Stimulated activated CD4-positive, alpha-beta T cell treated with anti-CD3 and anti-CD28 coated beads, Interleukin-15, amount 100 ng/mL, for 24 hours (primary cell): ENCODE measurements at regions not wholly inside any gene's neighbourhood (a gene's known extent, or its start where the extent isn't known, plus 50 kb on each side); places are given as distances from the start of the nearest gene placed in this dataset.
"Not testable (repeated sequence)": the region's sequence is repeated elsewhere in the genome, so short reads cannot be mapped to it uniquely, and the experiment has no call there.

Experiments used
- DNase-seq: peaks from one replicate; pipeline ENCODE4 v3.0.0-alpha.2; 2020

DNA sequence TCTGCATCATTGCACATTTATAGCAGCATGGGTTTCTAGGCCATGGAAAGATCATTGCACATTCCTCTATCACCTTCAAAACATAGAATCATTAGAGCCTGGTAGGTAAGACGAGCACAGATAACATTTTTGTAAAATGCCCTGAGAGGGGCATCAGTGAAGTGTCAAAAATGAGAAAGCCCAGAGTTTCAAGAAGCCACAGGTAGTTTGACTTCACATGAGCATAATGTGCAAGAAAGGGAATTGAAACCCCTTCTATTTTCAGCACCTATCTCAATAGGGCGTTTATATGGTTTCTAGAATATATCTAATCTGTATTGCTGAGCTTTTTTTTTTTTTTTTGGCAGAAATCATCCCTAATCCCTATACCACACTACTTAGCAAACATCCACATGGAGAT lies 2441.7 kb downstream of the ARAP2 start:
- DNase-seq: no peak

DNA sequence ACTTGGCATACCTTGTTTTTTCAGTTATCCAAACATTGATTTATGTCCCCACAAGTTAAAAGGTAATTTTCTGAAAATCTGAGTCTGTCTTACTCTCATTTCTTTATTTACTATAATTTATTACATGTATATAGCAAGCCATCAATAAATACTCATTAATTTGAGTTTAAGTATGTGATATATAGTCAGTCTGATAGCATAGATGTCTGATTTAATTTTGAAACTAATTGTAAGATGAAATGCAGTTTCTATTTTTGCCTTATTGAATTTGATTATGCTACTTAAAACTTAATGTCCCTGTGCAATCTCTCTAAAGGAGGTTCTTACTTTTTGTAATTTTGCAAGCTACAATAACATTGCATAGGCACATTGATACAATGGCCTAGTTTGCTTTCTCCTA lies 2418.6 kb downstream of the ARAP2 start:
- DNase-seq: no peak

DNA sequence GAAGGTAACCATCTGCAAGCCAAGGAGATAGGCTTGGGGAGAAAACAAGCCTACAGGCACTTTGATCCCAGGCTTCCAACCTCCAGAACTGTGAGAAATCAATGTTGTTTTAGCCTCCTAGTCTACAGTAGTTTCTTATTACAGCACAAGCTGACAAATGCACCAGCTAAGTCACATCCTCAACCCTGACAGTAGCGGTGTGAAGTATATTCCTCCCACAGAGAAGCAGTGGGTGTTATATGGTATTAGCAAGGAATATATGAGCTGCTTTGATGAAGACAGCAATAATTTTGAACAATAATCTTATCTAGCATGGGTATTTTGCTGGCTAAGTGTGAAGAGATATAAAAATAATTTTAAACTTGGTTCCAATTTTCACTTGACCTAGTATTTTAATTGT lies 2415.0 kb downstream of the ARAP2 start:
- DNase-seq: not testable (repeated sequence)

DNA sequence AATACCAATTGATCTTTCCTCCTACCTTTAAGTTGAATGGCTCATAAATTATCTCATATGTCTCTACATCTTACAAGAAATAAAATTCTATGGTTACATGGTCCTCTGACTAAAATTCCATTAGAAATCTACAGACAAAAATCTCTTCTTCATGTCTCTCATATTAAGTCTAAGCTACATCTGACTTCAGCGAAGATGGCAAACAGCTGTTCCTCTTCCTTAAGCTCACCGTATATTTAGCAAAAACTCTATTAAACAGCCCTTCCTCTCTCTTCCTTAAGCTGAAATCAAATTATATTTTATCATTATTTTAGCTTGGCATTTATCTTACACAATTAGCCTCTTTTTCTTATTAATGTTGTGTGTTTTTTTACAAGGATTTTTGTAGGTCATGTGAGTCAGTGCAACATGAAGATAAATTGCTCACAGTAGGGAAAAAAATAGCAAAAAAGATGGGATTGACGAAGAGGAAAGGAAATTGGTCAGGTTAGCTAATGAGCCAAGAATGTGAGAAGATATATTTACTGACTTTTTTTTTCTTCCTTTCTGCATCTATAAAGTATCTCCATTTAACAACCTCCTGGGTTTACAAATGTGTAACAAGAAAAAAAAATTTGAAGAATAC lies 2412.8 kb downstream of the ARAP2 start:
- DNase-seq: no peak

DNA sequence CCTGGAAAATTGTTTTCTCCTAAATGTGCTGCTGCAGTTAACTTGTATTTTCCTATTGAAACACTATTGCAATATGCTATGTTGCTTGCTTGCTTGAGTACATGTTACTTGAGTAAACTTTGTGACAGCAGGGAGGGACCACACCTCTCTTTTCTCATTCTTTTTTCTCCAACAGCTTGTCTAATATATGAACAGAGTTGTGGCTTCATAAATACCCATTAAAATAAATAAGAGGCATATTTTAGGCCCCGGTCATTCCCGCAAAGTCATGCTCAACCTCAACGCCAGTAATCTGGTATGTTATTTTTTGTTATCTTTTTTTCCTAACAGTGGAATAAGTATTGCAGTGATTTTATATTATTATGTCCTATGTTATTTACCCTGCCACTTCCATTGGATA lies 2408.6 kb downstream of the ARAP2 start:
- not testable (repeated sequence) for DNase-seq

DNA sequence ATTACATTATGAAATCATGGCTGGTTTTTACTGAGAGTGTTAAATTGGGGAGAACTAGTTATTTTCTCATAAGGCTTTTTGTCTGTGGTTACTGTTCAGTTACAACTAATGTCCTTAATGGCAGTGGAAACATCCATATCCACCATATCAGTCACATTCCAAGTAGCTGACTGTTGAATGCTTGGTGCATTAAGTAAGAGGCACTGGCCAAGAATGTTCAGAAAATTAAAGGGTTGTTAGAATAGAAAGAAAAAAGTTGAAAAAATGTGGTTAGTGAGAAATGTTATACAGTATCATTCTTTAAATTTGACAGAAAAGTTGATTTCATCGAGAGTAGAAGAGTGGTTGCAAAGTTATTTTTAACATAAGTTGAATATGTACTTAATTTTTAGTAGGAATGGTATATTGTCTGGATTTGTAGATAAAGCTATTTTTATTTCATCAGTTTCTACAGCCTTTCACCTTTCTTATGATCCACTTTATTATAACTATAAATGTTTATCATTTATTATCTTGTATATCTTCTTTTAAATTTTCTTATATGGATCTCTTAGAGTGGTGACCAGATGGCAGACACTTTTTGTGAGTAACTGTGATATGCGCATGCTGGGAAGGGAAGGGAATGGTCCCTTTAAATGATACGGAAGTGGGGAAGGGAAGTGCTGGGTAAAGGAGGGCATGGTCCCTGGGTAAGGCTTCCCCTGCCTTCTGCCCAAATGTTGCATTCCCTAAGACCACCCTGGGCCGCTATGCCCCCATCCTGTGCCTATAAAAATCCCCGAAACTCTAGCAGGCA lies 2407.1 kb downstream of the ARAP2 start:
- no peak for DNase-seq

DNA sequence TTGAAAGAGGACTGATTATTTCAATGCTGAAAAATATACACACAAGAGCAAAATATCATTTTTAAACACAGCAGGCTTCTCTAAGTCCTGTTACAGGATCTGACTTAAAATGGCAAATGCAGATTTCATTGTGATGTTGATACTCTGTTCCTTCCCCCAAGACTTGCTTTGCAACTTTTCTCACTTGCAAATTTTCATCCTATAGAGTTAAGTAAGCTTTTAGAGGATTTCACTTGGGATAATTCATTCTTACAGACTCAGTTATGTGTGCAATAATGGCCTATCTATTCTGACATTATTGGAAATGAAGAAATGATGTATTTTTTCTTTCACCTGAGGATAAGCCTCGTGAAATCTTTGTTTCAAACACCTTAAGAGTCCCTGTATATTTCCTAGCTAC lies 2403.2 kb downstream of the ARAP2 start:
- DNase-seq: no peak

DNA sequence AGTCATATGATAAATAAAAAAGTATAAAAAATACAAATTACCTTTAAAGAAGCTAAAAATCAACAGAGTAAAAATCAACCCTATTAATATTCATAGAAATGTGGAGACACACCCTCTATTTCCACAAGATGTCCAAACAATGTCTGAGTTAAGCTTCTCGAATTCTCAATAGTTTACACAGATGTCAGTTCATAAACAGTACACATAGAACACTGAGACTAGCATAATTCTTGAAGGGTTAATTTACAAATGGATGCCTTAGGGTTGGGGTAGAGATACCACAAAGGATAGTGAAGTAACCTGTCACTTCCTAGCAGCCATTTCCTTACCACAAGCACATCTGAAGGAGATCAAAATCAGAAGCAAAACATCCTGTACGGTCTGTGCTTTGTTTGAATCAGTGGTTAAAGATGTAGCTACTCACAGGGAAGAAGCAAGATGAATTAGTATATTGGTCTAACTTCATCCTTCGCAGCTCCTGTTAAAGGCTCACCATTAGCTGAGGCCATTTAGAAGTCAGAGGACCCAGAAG lies 2393.9 kb downstream of the ARAP2 start:
- no peak for DNase-seq

DNA sequence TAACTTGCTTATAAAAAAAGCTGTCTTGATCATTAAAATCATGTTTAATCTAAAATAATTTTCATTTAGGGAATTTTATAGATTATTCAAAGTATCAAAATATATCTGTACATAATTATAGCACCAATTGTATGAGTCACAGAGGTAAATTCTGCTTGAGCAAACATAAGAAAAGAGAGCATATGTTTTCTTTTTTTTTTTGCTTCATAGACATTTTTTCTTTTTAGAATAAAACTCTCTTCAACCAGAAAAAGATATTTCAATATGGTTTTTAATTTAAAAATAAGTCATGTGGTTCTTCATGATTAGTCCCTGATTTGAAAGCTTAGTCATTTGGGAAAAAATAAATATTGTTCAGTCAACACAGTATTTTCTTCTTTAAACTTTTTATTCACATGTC lies 2390.6 kb downstream of the ARAP2 start:
- DNase-seq: not testable (repeated sequence)

DNA sequence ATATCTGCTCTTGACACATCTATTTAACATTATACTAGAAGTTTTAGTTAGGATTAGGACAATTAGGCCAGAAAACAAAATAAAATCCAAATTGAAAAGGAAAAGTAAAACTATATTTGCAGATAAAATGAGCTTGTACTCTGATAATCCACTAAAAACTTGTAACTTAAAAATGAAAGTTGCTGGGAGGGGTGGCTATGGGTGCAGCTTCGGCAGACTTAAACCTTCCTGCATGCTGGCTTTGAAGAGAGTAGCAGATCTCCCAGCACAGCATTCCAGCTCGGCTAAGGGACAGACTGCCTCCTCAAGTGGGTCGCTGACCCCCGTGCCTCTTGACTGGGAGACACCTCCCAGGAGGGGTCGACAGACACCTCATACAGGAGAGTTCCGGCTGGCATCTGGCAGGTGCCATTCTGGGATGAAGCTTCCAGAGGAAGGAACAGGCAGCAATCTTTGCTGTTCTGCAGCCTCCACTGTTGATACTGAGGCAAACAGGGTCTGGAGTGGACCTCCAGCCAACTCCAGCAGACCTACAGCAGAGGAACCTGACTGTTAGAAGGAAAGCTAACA lies 2379.9 kb downstream of the ARAP2 start:
- no peak for DNase-seq

DNA sequence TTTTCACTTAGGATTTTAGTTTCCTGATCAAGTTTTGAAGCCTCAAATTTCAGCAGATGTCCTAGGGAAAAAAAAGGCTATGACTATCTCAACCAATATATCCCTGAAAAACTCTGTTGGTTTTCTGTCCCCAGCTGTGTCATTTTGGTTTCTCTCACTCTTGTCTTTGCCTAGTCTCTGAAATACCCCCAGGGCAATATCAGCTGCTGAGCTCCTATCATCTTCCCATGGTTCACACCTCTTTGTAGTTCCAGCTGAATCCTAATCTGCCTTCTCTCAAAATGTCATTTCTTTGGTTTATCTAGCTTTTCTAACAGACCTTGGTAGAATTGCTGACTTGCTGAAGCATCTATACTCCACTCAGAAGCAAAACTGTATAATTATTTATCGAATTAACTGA lies 2370.5 kb downstream of the ARAP2 start:
- no peak for DNase-seq

DNA sequence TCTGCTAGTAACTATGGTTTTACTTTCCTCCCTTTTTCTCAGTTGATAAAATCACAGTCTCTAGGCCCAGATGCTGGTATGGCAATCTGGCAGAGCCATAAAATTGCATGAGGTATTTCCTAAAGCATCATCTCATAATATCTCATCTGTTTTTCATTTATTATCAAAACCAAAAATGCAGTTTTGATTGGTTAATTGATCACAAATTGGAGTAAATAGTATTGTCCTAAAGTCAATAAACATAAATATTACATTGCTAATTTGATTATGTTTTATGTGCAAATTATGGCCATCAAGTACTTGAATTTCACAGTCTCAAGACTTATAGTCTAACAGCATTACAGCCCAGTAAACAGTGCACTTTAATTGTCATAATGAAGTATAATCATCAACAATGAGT lies 2365.6 kb downstream of the ARAP2 start:
- DNase-seq: no peak

DNA sequence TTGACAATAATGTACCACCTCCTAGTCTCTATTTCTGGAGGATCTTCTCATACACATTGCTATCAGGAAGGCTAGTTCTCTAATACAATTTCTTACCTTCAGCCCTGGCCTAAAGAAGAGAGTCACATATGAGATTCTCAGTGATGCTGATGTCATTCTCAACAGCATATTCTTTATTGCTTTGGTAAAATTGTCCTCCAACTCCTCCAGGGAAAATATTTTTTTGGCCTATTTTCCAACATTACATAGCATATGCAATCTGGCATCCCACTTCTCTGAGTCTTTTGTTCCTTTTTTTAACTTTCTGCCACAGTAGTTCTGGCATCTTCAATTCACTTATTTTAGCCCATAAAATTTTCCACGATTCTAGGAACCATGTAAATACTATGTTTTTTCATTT lies 2363.1 kb downstream of the ARAP2 start:
- no peak for DNase-seq

DNA sequence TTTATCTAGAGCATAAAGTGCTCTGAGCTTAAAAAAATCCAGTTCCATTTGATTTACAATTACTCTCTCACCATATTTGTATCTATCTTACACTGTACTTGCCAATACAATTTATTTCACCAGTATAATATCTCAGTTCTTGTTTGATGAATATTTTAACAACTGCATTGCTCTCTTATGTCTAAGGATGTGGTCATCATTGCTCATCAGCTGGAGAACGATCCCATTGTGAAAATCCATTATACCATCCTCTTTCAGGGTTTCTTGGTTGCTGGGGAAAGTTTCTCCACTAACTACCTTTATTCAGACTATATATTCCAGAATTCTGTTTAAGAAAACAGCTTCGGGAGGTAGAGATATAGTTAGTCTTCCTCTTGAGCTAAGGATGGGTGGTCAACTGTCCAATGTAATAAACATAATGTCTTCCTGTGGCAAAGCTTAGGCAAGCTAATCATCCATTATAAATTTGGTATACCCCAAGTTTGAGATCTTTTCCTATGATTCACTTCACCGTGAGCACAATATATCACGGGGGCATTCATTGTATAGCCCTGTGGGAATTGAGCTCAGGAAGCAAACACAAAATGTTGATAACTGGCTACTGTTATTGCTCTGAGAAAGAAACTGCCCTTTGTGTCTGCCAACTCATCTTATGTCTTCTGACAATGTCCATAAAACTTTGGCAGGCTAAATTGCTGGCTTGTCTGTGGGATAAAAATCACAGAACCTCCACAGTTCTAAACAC lies 2361.9 kb downstream of the ARAP2 start:
- DNase-seq: no peak

DNA sequence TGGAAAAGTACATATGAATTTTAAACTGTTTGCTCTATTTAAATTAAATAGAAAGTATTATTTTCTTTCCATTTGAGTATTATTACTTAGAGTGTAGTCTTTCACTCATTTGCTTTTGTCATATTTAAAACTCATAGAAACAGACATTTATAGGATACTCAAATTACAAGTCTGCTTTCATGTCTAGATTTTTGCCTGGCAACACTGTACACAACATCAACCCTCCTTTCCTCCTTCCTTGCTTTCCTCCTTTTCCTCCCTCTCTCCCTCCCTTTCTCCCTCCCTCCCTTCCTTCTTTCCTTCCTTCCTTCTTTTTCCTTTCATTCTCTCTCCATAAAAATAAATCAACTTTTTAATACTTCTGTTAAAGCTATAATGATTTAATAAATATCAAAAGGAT lies 2361.2 kb downstream of the ARAP2 start:
- no peak for DNase-seq

DNA sequence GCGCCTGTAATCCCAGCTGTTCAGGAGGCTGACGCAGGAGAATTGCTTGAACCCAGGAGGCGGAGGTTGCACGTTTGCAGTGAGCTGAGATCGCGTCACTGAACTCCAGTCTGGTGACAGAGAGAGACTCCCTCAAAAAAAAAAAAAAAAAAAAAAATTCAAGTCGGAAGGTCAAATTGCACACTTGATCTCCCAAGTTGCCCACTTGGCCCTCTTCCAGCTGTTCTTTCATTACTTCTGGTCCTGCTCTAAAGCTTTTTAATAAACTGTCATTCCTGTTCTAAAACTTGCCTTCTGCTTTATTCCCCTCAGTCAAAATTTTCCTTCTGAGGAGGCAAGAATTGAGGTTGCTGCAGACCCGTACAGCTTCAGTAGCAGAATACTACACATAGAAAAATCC lies 2358.0 kb downstream of the ARAP2 start:
- no peak for DNase-seq

DNA sequence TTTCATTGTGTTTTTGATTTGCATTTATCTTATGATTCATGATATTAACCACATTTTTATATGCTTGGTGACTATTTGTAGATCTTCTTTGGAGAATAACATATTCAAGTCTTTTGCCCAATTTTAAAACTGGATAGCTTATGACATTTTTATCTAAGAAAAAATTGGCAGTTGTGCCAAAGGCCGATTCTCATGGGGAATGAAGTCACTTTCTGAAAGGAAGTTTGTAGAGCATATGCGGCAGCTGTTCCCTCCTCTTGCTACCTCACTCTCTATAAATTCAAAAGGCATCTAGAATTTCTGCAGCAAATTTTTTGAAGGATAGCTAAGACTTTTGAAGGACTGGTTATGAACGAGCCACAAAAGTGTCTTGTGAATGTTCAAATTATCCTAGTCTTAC lies 2353.5 kb downstream of the ARAP2 start:
- DNase-seq: no peak

DNA sequence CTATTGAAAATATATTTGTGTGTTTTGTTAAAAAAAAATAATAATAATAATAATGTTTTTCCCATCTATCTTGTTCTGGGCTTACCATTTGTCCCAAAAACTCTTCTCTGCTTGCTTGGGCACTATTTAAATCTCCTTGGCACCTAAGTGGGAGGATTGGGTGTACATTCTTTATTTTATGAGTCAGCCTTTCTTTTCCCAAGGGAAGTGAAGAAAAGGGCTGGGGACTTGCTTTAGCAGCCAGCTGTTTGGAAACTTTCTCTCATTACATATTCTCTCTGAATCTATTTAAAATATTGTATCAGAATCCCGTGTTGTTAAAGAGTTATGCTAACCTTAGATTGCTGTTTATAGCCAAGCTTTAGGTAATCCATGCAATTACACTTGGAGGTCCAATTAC lies 2332.4 kb downstream of the ARAP2 start:
- DNase-seq: no peak

DNA sequence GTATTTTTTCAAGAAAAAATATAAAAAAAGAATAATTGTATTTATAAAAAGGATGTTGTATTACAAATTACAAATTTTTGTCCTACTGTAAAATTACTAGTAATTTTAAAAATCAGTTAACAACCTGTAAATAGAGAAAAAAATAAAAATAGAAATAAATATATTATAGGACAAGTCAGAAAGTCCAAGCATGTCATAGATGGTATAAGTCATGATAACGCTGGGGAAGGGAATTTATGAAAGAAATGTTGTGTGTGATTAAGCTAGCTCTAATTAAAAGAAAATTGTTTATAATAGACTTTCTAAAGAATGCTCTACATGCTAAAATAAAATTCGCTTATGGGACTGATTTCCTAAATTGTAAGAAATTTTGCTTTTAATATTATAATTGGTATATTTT lies 2329.9 kb downstream of the ARAP2 start:
- no peak for DNase-seq

DNA sequence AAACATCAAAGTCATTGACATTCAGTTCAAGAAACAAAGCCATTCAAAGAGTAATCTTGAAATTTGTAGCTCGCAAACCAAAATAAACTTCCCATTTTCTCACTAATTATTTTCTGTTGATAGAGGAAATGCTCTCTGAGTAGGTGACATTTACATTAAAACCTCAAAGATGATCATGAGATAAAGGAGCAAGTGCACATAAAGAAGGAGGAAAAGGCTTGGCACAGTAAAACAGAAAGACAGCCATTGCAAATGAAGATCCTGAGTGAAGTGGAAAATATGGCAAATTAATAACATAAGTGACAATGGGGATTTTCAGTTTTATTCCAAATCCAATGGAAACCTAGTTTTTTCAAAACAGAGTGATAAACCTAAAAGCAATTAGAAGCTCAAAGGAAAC lies 2320.8 kb downstream of the ARAP2 start:
- DNase-seq: no peak

DNA sequence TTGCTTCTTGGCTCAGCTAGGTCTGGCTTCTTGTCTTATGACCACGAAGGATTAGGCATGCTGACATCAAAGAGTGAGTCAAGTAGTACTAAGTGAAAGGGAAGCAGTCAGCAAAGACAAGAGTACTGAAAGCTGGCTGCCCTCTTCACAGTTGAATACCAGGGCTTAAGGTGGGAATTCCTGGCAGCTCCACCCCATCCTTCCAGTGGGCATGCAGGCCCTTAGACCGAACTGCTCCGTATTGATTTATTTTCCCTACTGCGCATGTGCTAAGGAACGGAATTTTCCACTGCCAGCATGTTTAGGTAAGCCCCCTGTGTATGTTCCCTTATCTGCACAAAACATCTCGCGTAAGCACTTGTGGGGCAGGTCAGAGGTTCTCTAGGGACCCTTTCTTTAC lies 2320.1 kb downstream of the ARAP2 start:
- DNase-seq: no peak

DNA sequence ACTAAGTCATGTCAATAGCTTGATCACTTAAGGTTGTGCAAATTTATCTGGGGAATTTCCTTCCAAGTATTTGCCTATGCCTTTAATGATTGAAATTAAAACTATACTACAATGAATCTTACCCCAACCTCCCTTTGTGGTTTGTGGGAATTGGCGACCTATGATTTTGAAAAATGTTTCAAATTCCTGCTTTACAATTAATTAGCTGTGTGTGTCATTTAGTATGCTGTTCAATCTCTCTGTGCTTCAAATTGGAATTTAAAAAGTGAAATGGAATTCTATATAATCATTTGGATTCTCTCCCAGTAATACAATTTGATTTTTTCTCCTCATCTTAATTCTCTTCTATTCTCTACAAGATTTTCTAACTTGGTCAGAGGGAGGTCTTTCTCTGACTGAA lies 2319.5 kb downstream of the ARAP2 start:
- no peak for DNase-seq

DNA sequence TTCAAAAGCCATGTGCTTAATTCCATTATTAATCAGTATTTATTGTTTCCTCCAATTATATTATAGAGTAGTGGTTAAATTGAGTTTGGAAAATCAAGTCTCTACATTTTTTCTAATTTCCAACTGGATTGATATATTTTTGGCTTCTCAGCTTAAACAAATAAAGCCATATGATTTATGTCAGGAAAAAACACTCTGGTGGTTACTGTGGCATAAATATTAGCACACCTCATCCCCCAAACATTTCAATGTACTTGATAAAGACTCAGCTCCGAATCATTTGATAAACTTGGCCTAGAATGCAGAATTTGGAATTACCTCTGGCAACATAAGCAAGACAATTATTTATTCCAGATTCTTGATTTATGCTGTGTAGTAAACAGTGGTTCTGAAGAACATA lies 2313.8 kb downstream of the ARAP2 start:
- no peak for DNase-seq

DNA sequence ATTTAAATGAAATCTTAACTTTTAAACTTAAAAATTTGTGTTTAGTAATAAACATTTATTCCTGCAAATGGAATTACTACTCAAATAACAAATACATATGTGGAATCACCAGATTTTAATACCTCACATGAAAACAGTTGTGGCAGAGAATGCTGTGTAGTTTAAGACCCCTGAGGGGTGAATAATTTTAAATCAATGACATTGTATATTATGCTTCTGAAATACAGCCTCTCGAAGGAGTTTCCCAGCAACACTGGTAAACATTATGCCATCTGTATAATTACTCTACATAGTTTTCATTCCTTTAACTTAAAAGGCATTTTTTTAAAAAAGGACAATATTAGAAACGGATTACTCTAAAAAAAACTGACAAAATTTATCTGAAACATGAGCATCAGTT lies 2313.3 kb downstream of the ARAP2 start:
- DNase-seq: no peak
